ENCODE measurements at regions not wholly inside any gene's neighbourhood (a gene's known extent, or its start where the extent isn't known, plus 50 kb on each side); places are given as distances from the start of the nearest gene placed in this dataset.

DNA sequence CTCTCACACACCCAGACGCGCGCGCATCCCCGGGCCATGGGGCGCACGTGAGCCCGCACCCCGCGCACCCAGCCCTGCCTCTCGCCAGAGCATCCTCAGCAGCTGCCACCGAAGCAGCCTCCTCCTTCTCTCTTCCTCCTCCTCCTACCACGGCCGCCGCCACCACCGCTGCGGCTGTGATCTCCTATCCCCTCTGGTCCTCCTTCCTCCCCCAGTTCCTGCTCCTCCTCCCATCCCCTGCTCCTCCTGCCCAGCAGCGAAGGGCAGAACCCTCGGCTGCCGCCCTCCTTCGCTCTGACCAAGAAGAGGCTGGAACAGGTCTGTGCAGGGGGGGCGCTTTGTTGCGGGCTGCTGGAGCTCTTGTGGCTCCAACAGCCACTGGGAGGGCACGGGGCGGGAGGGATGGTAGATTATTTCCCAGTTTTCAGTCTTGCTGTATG, 148.7 kb upstream of the CHRDL1 start:
- TF ChIP-seq CTCF (IDR thresholded peaks at IDR 0.05), result no peak
- no peak for TF ChIP-seq POLR2A (IDR thresholded peaks at IDR 0.05)
